H9 (cell line): ENCODE measurements at regions not wholly inside any gene's neighbourhood (a gene's known extent, or its start where the extent isn't known, plus 50 kb on each side); places are given as distances from the start of the nearest gene placed in this dataset.

Experiments used
- DNase-seq: peaks from one replicate; pipeline ENCODE4 v3.0.0-alpha.2; 2017
- H2AFZ ChIP-seq: one replicate; pipeline ENCODE4 v1.6.1; 2013; ENCODE audit warnings: mild to moderate bottlenecking, low read length, control low read depth, moderate library complexity
- H2AK5ac ChIP-seq: 2 replicates; pipeline ENCODE4 v1.6.1; 2013; ENCODE audit warnings: low read length, control low read depth, mixed read lengths; ENCODE audit not compliant: insufficient read length
- H2BK120ac ChIP-seq: one replicate; pipeline ENCODE4 v1.6.1; 2013; ENCODE audit warnings: low read depth, mild to moderate bottlenecking, low read length, control low read depth, inconsistent platforms; ENCODE audit not compliant: poor library complexity, severe bottlenecking
- H2BK12ac ChIP-seq: 2 replicates; pipeline ENCODE4 v1.6.1; 2013; ENCODE audit warnings: low read length, control low read depth, mixed read lengths, low read depth; ENCODE audit not compliant: insufficient read length
- H2BK15ac ChIP-seq: 2 replicates; pipeline ENCODE4 v1.6.1; 2013; ENCODE audit warnings: low read depth, low read length, control low read depth
- H2BK20ac ChIP-seq: one replicate; pipeline ENCODE4 v1.6.1; 2013; ENCODE audit warnings: low read depth, mild to moderate bottlenecking, low read length, control low read depth, inconsistent platforms; ENCODE audit not compliant: poor library complexity, severe bottlenecking
- H2BK5ac ChIP-seq: 2 replicates; pipeline ENCODE4 v1.6.1; 2013; ENCODE audit warnings: low read length, control low read depth, mixed read lengths; ENCODE audit not compliant: insufficient read length
- H3K14ac ChIP-seq: 2 replicates; pipeline ENCODE4 v1.6.1; 2013; ENCODE audit warnings: low read length, control low read depth; ENCODE audit not compliant: insufficient read depth
- H3K18ac ChIP-seq: 2 replicates; pipeline ENCODE4 v1.6.1; 2013; ENCODE audit warnings: low read depth, mild to moderate bottlenecking, mixed read lengths, low read length, control low read depth; ENCODE audit not compliant: insufficient read length
- H3K23ac ChIP-seq: 2 replicates; pipeline ENCODE4 v1.6.1; 2013; ENCODE audit warnings: low read length, control low read depth, mixed read lengths, low read depth; ENCODE audit not compliant: insufficient read length
- H3K23me2 ChIP-seq: 2 replicates; pipeline ENCODE4 v1.6.1; 2013; ENCODE audit warnings: low read depth, mild to moderate bottlenecking, mixed read lengths, low read length, control low read depth; ENCODE audit not compliant: insufficient read length, poor library complexity, severe bottlenecking
- H3K27ac ChIP-seq: 2 replicates; pipeline ENCODE4 v1.5.1; 2013; ENCODE audit warnings: low read length, control low read depth, mixed read lengths, low read depth; ENCODE audit not compliant: insufficient read length
- H3K27me3 ChIP-seq: 2 replicates; pipeline ENCODE4 v1.6.1; 2013; ENCODE audit warnings: low read length, control low read depth, inconsistent platforms; ENCODE audit not compliant: insufficient read depth
- H3K4ac ChIP-seq: 2 replicates; pipeline ENCODE4 v1.6.1; 2013; ENCODE audit warnings: low read depth, mild to moderate bottlenecking, control low read depth, inconsistent platforms, low read length, moderate library complexity
- H3K4me1 ChIP-seq: 2 replicates; pipeline ENCODE4 v1.6.1; 2013; ENCODE audit warnings: low read length, control low read depth, inconsistent platforms; ENCODE audit not compliant: insufficient read depth
- H3K4me2 ChIP-seq: 2 replicates; pipeline ENCODE4 v1.6.1; 2013; ENCODE audit warnings: low read length, control low read depth, mixed read lengths; ENCODE audit not compliant: insufficient read length, insufficient read depth
- H3K56ac ChIP-seq: 2 replicates; pipeline ENCODE4 v1.6.1; 2013; ENCODE audit warnings: low read depth, mild to moderate bottlenecking, mixed read lengths, low read length, control low read depth; ENCODE audit not compliant: insufficient read length
- H3K79me1 ChIP-seq: 2 replicates; pipeline ENCODE4 v1.6.1; 2013; ENCODE audit warnings: low read depth, mild to moderate bottlenecking, moderate library complexity, low read length, control low read depth, inconsistent platforms; ENCODE audit not compliant: insufficient read depth, poor library complexity, severe bottlenecking
- H3K79me2 ChIP-seq: 2 replicates; pipeline ENCODE4 v1.6.1; 2013; ENCODE audit warnings: low read length, control low read depth, inconsistent platforms; ENCODE audit not compliant: insufficient read depth
- H3K9ac ChIP-seq: 2 replicates; pipeline ENCODE4 v1.6.1; 2013; ENCODE audit warnings: low read length, control low read depth, mixed read lengths; ENCODE audit not compliant: insufficient read length; ENCODE audit errors: extremely low read depth
- H3K9me3 ChIP-seq: one replicate; pipeline ENCODE4 v1.6.1; 2013; ENCODE audit warnings: low read depth, low read length, inconsistent platforms; ENCODE audit not compliant: control insufficient read depth
- H3T11ph ChIP-seq: one replicate; pipeline ENCODE4 v1.6.1; 2013; ENCODE audit warnings: mild to moderate bottlenecking, low read length, control low read depth, inconsistent platforms
- H4K20me1 ChIP-seq: one replicate; pipeline ENCODE4 v1.6.1; 2013; ENCODE audit not compliant: control insufficient read depth, insufficient read length, insufficient read depth
- H4K5ac ChIP-seq: 2 replicates; pipeline ENCODE4 v1.6.1; 2013; ENCODE audit warnings: low read depth, mild to moderate bottlenecking, mixed read lengths, low read length, control low read depth; ENCODE audit not compliant: insufficient read length
- H4K8ac ChIP-seq: replicated peaks from 2 replicates; pipeline ENCODE4 v1.6.1; 2013; ENCODE audit warnings: low read length, control low read depth, mixed read lengths, low read depth; ENCODE audit not compliant: insufficient read length
- H4K91ac ChIP-seq: 2 replicates; pipeline ENCODE4 v1.6.1; 2013; ENCODE audit warnings: low read depth, mild to moderate bottlenecking, moderate library complexity, mixed read lengths, low read length, control low read depth; ENCODE audit not compliant: insufficient read length
- H3K27ac Mint-ChIP-seq, 3 experiments: 2 replicates in 2 of 3; 3 replicates in 1 of 3; pipeline ENCODE4 v1.8.0; 2020 to 2021; ENCODE audit warnings: mixed read lengths in 3 of 3, mild to moderate bottlenecking in 1 of 3, moderate library complexity in 1 of 3
- H3K27me3 Mint-ChIP-seq: 2 replicates; pipeline ENCODE4 v1.8.0; 2021; ENCODE audit warnings: low read depth, mild to moderate bottlenecking, moderate library complexity, mixed read lengths
- H3K36me3 Mint-ChIP-seq, 3 experiments: 2 replicates in 2 of 3; 3 replicates in 1 of 3; pipeline ENCODE4 v1.8.0; 2020 to 2021; ENCODE audit warnings: low read depth in 3 of 3, mixed read lengths in 3 of 3; ENCODE audit not compliant: insufficient read depth in 1 of 3
- H3K4me1 Mint-ChIP-seq, 2 experiments: 2 replicates each; pipeline ENCODE4 v1.8.0; 2020; ENCODE audit warnings: mixed read lengths in 2 of 2
- H3K4me3 Mint-ChIP-seq, 2 experiments: 2 replicates in 1 of 2; 3 replicates in 1 of 2; pipeline ENCODE4 v1.8.0; 2020 to 2021; ENCODE audit warnings: mild to moderate bottlenecking in 2 of 2, mixed read lengths in 2 of 2, moderate library complexity in 1 of 2
- H3K9me3 Mint-ChIP-seq, 2 experiments: 2 replicates in 1 of 2; 3 replicates in 1 of 2; pipeline ENCODE4 v1.8.0; 2020; ENCODE audit warnings: mild to moderate bottlenecking in 2 of 2, mixed read lengths in 2 of 2, moderate library complexity in 1 of 2
- WGBS: extraction: QIAGEN DNeasy Blood & Tissue Kit; methylation state at CpG from one replicate; pipeline ENCODE4 v1.1.7; 2013; ENCODE audit warnings: missing lambda C conversion rate, low lambda C conversion rate, mixed read lengths; ENCODE audit not compliant: insufficient read length; ENCODE audit errors: extremely low coverage; 5-methylcytosine and 5-hydroxymethylcytosine counted together
- TF ChIP-seq, protein P1 (sequence below): fragments of 200-600 bp; sonication (generic); conservative IDR thresholded peaks from 3 replicates; pipeline ENCODE4 v1.8.0; 2021; ENCODE audit warnings: antibody characterized with exemption, mild to moderate bottlenecking

DNA sequence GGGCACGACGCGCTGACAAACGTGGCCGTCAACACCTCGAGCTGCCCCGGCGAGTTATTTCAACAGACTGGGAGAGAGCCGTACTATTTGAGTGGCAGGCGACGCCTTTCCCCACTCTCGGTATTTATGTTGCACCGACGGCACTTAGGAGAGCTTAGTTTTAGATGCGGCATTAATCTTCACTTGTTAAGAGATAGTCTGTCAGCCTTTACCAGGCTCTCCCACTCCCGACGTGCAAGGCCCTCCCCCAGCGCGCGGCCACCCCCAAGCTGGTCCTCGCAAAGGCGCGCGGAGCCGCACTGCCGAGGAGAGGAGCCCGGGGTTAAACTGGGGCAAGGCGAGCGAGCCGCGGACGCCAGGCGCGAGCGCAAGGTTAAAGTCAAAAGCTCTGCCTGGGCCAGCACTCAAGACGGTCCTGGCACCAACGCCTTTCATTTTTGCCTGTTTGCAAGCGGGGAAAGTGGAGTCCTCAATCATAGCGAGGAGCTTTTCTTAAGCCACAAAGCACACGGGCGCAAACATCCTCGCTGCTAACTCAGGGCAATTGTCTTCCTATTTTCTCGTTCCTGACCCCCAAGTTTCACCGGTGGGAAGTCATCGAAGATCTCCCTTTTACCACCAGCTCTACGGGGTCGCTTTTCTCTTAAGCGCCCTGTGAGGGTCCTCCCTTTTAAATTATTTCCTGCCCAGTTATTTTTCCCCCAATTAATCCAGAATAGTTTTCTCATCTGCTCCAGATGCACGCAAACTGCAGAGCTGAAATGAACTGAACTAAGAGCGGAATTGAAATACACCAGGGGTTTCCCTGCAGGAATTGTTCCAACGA, 86.6 kb downstream of the NR2F2 start:
- Histone ChIP-seq H4K91ac (no peak overlapping the region), H3T11ph (no peak overlapping the region), H3K9me3 (no peaks in the 10 kb centered on the region), H2BK20ac (no peak overlapping the region), H3K56ac (no peak overlapping the region), H3K4ac (no peak overlapping the region), H3K4me1 (no peaks in the 10 kb centered on the region), H3K23ac (no peak overlapping the region), H2AFZ (no peak overlapping the region), H3K18ac (no peak overlapping the region), H2BK120ac (no peak overlapping the region), H3K4me2 (peak overlapping the region; percentile 26), H4K5ac (no peak overlapping the region), H2BK15ac (no peak overlapping the region), H2AK5ac (no peak overlapping the region), H2BK5ac (no peak overlapping the region), H3K79me1 (no peaks in the 10 kb centered on the region), H4K20me1 (no peaks in the 10 kb centered on the region), H3K27ac (no peak overlapping the region), H3K27me3 (peaks cover 81% of the 10 kb centered on the region), H2BK12ac (no peak overlapping the region), H3K14ac (no peak overlapping the region), H4K8ac (no peak overlapping the region), H3K9ac (no peak overlapping the region), H3K79me2 (no peaks in the 10 kb centered on the region), H3K23me2 (no peaks in the 10 kb centered on the region)
- Mint-ChIP-seq H3K27me3 (peaks cover 100% of the 10 kb centered on the region), H3K27ac (no peak overlapping the region), H3K4me1 (peaks cover 15 to 44% of the 10 kb centered on the region in 2 experiments), H3K9me3 (peaks cover 2 to 4% of the 10 kb centered on the region in 2 experiments; a peak in 2 of 5 replicates), H3K4me3 (peak overlapping the region; percentile 37 to 48), H3K36me3 (no peaks in the 10 kb centered on the region)
- no CpG with 5 or more reads among the region's 51 CpGs for WGBS
- peak; percentile 58 for DNase-seq
- TF ChIP-seq, protein P1, sequence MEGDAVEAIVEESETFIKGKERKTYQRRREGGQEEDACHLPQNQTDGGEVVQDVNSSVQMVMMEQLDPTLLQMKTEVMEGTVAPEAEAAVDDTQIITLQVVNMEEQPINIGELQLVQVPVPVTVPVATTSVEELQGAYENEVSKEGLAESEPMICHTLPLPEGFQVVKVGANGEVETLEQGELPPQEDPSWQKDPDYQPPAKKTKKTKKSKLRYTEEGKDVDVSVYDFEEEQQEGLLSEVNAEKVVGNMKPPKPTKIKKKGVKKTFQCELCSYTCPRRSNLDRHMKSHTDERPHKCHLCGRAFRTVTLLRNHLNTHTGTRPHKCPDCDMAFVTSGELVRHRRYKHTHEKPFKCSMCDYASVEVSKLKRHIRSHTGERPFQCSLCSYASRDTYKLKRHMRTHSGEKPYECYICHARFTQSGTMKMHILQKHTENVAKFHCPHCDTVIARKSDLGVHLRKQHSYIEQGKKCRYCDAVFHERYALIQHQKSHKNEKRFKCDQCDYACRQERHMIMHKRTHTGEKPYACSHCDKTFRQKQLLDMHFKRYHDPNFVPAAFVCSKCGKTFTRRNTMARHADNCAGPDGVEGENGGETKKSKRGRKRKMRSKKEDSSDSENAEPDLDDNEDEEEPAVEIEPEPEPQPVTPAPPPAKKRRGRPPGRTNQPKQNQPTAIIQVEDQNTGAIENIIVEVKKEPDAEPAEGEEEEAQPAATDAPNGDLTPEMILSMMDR = no peak
